HEK293 (cell line): ENCODE measurements at regions not wholly inside any gene's neighbourhood (a gene's known extent, or its start where the extent isn't known, plus 50 kb on each side); places are given as distances from the start of the nearest gene placed in this dataset.

Experiments used
- CTCF ChIA-PET: fragments of 350-600 bp; formaldehyde crosslinking; extraction: SDS; loops from one replicate; lab custom pipeline; 2021; ENCODE audit warnings: antibody characterized with exemption; lab: Yijun Ruan, JAX
- POLR2A ChIA-PET: fragments of 300-600 bp; formaldehyde crosslinking; extraction: SDS; loops from one replicate; lab custom pipeline; 2020; ENCODE audit warnings: antibody characterized with exemption, inconsistent platforms; lab: Yijun Ruan, JAX
- H3K27ac ChIP-seq: fragments of 200-500 bp; sonication (Bioruptor generic); 2 replicates; pipeline ENCODE4 v1.5.1; 2014; ENCODE audit warnings: low read depth, low read length, control low read depth, inconsistent platforms; ENCODE audit errors: extremely low read depth
- H3K36me3 ChIP-seq, 2 experiments: fragments of 200-500 bp in 1 of 2; sonication (Bioruptor generic) in 1 of 2; 1 replicate in 1 of 2; 2 replicates in 1 of 2; pipeline ENCODE4 v1.5.1; 2014 to 2017; ENCODE audit warnings: inconsistent platforms in 2 of 2, low read length in 2 of 2; ENCODE audit not compliant: control insufficient read depth in 2 of 2, insufficient read depth in 1 of 2
- H3K4me1 ChIP-seq: fragments of 200-500 bp; sonication (Bioruptor generic); 2 replicates; pipeline ENCODE4 v1.5.1; 2014; ENCODE audit warnings: mild to moderate bottlenecking, low read length, inconsistent platforms; ENCODE audit not compliant: control insufficient read depth, insufficient read depth
- H3K4me3 ChIP-seq: 2 replicates; pipeline ENCODE4 v1.5.1; 2011; ENCODE audit warnings: low read depth, mild to moderate bottlenecking, control low read depth, low read length, moderate library complexity
- H3K9me3 ChIP-seq: fragments of 200-500 bp; sonication (Bioruptor generic); 2 replicates; pipeline ENCODE4 v1.5.1; 2014; ENCODE audit warnings: low read depth, low read length, inconsistent platforms; ENCODE audit not compliant: control insufficient read depth, insufficient read depth
- ATF2 ChIP-seq: fragments of 450-650 bp; formaldehyde crosslinking; IDR thresholded peaks from 2 replicates; pipeline ENCODE4 v1.5.1; 2016; ENCODE audit warnings: missing biosample characterization, missing genetic modification characterization, low read depth
- GLI4 ChIP-seq: fragments of 450-650 bp; formaldehyde crosslinking; IDR thresholded peaks from 2 replicates; pipeline ENCODE4 v1.5.1; 2016; ENCODE audit warnings: missing biosample characterization, missing genetic modification characterization
- OSR2 ChIP-seq: fragments of 450-650 bp; formaldehyde crosslinking; IDR thresholded peaks from 2 replicates; pipeline ENCODE4 v1.5.1; 2016; ENCODE audit warnings: missing biosample characterization, missing genetic modification characterization
- SCRT1 ChIP-seq: fragments of 450-650 bp; formaldehyde crosslinking; IDR thresholded peaks from 2 replicates; pipeline ENCODE4 v1.5.1; 2016; ENCODE audit warnings: missing biosample characterization, missing genetic modification characterization, borderline replicate concordance
- ZBTB1 ChIP-seq: fragments of 450-650 bp; formaldehyde crosslinking; IDR thresholded peaks from 2 replicates; pipeline ENCODE4 v1.5.1; 2016; ENCODE audit warnings: missing biosample characterization, missing genetic modification characterization
- ZBTB11 ChIP-seq: fragments of 450-650 bp; formaldehyde crosslinking; conservative IDR thresholded peaks from 2 replicates; pipeline ENCODE4 v1.5.1; 2016; ENCODE audit warnings: low read depth, missing biosample characterization, missing genetic modification characterization
- ZBTB17 ChIP-seq: fragments of 450-650 bp; formaldehyde crosslinking; IDR thresholded peaks from 2 replicates; pipeline ENCODE4 v1.5.1; 2016; ENCODE audit warnings: missing biosample characterization, missing genetic modification characterization
- ZBTB20 ChIP-seq: fragments of 450-650 bp; formaldehyde crosslinking; IDR thresholded peaks from 2 replicates; pipeline ENCODE4 v1.5.1; 2016; ENCODE audit warnings: missing biosample characterization, missing genetic modification characterization
- ZBTB48 ChIP-seq: fragments of 450-650 bp; formaldehyde crosslinking; IDR thresholded peaks from 2 replicates; pipeline ENCODE4 v1.5.1; 2016; ENCODE audit warnings: missing biosample characterization, missing genetic modification characterization
- ZNF146 ChIP-seq: fragments of 450-650 bp; formaldehyde crosslinking; IDR thresholded peaks from 2 replicates; pipeline ENCODE4 v1.5.1; 2016; ENCODE audit warnings: missing biosample characterization, missing genetic modification characterization
- ZNF18 ChIP-seq: fragments of 450-650 bp; formaldehyde crosslinking; IDR thresholded peaks from 2 replicates; pipeline ENCODE4 v1.5.1; 2016; ENCODE audit warnings: missing biosample characterization, missing genetic modification characterization
- ZNF350 ChIP-seq: fragments of 450-650 bp; formaldehyde crosslinking; IDR thresholded peaks from 2 replicates; pipeline ENCODE4 v1.5.0; 2017; ENCODE audit warnings: missing biosample characterization, mild to moderate bottlenecking, missing genetic modification characterization
- ZNF423 ChIP-seq: fragments of 450-650 bp; formaldehyde crosslinking; IDR thresholded peaks from 2 replicates; pipeline ENCODE4 v1.5.1; 2016; ENCODE audit warnings: missing biosample characterization, missing genetic modification characterization
- ZNF48 ChIP-seq: fragments of 450-650 bp; formaldehyde crosslinking; IDR thresholded peaks from 2 replicates; pipeline ENCODE4 v1.5.1; 2016; ENCODE audit warnings: missing biosample characterization, missing genetic modification characterization
- ZNF530 ChIP-seq: fragments of 450-650 bp; formaldehyde crosslinking; IDR thresholded peaks from 2 replicates; pipeline ENCODE4 v1.5.1; 2016; ENCODE audit warnings: low read depth, missing biosample characterization, missing genetic modification characterization
- ZNF571 ChIP-seq: fragments of 450-650 bp; formaldehyde crosslinking; IDR thresholded peaks from 2 replicates; pipeline ENCODE4 v1.5.0; 2017; ENCODE audit warnings: missing biosample characterization, missing genetic modification characterization
- ZNF585B ChIP-seq: fragments of 450-650 bp; formaldehyde crosslinking; IDR thresholded peaks from 2 replicates; pipeline ENCODE4 v1.5.1; 2016; ENCODE audit warnings: missing biosample characterization, missing genetic modification characterization
- ZNF596 ChIP-seq: fragments of 450-650 bp; IDR thresholded peaks from 2 replicates; pipeline ENCODE4 v1.5.0; 2018; ENCODE audit warnings: missing biosample characterization, mild to moderate bottlenecking, missing genetic modification characterization, moderate library complexity
- ZNF639 ChIP-seq: fragments of 450-650 bp; formaldehyde crosslinking; IDR thresholded peaks from 2 replicates; pipeline ENCODE4 v1.5.1; 2016; ENCODE audit warnings: missing biosample characterization, missing genetic modification characterization
- ZNF658 ChIP-seq: fragments of 450-650 bp; formaldehyde crosslinking; IDR thresholded peaks from 2 replicates; pipeline ENCODE4; 2016; ENCODE audit warnings: missing biosample characterization, missing genetic modification characterization
- ZNF664 ChIP-seq: fragments of 450-650 bp; formaldehyde crosslinking; IDR thresholded peaks from 2 replicates; pipeline ENCODE4 v1.5.1; 2016; ENCODE audit warnings: missing biosample characterization, missing genetic modification characterization
- ZNF76 ChIP-seq: fragments of 450-650 bp; formaldehyde crosslinking; IDR thresholded peaks from 2 replicates; pipeline ENCODE4; 2016; ENCODE audit warnings: low read depth, missing biosample characterization, missing genetic modification characterization, borderline replicate concordance
- ZSCAN23 ChIP-seq: fragments of 450-650 bp; formaldehyde crosslinking; IDR thresholded peaks from 2 replicates; pipeline ENCODE4 v1.5.1; 2016; ENCODE audit warnings: missing biosample characterization, missing genetic modification characterization
- ZSCAN5A ChIP-seq: fragments of 450-650 bp; formaldehyde crosslinking; IDR thresholded peaks from 2 replicates; pipeline ENCODE4 v1.5.1; 2016; ENCODE audit warnings: missing biosample characterization, missing genetic modification characterization

- no peak for TF ChIP-seq ZNF596 (tag by site-specific recombination)
- no peak for TF ChIP-seq ZNF48 (tag by site-specific recombination)
These were observed 263.7 kb downstream of the SOX11 start (continued) for GRCh38 chr2:5955921-5956320.

GRCh38 chr2:5959836-5960820 is 267.9 kb downstream of the SOX11 start:
- Histone ChIP-seq H3K4me1 (no peaks in the 10 kb centered on the region), H3K36me3 (no peaks in the 10 kb centered on the region), H3K9me3 (no peaks in the 10 kb centered on the region), H3K4me3 (no peak overlapping the region), H3K27ac (no peak overlapping the region)
- ChIA-PET CTCF (no interaction called here), POLR2A (no interaction called here)
- no peak for TF ChIP-seq ZNF639 (tag by site-specific recombination)
- no peak for TF ChIP-seq OSR2 (tag by site-specific recombination)
- no peak for TF ChIP-seq ATF2 (tag by site-specific recombination)
- TF ChIP-seq ZBTB1 (tag by site-specific recombination): no peak
- no peak for TF ChIP-seq ZBTB20

- POLR2A ChIA-PET: no interaction called here
- Histone ChIP-seq H3K36me3 (no peaks in the 10 kb centered on the region), H3K9me3 (no peaks in the 10 kb centered on the region), H3K27ac (no peak overlapping the region), H3K4me1 (no peaks in the 10 kb centered on the region), H3K4me3 (no peak overlapping the region)
- CTCF ChIA-PET: no interaction called here
- TF ChIP-seq ZBTB48: no peak
- no peak for TF ChIP-seq ZNF571 (tag by site-specific recombination)
- TF ChIP-seq GLI4 (tag by site-specific recombination): no peak
- TF ChIP-seq ZSCAN5A (tag by site-specific recombination): no peak
- TF ChIP-seq ZNF423: no peak
- no peak for TF ChIP-seq SCRT1 (tag by site-specific recombination)
- TF ChIP-seq ZNF658 (tag by site-specific recombination): no peak
- TF ChIP-seq ZBTB11: no peak
- TF ChIP-seq ZNF664 (tag by site-specific recombination): no peak
- TF ChIP-seq ZBTB17 (tag by site-specific recombination): no peak
- TF ChIP-seq ZNF585B (tag by site-specific recombination): no peak
- TF ChIP-seq ZNF76 (tag by site-specific recombination): no peak
- TF ChIP-seq ZSCAN23: no peak
- no peak for TF ChIP-seq ZNF146 (tag by site-specific recombination)
- no peak for TF ChIP-seq ZNF350 (tag by site-specific recombination)
- no peak for TF ChIP-seq ZNF530 (tag by site-specific recombination)
- TF ChIP-seq ZNF18 (tag by site-specific recombination): no peak
These were observed 275.3 kb downstream of the SOX11 start for GRCh38 chr2:5967506-5967905.
